C4-2B (cell line): ENCODE measurements at regions not wholly inside any gene's neighbourhood (a gene's known extent, or its start where the extent isn't known, plus 50 kb on each side); places are given as distances from the start of the nearest gene placed in this dataset.
"Not testable (repeated sequence)": the region's sequence is repeated elsewhere in the genome, so short reads cannot be mapped to it uniquely, and the experiment has no call there.

ENCODE experiments used
- H3K27ac ChIP-seq: fragments of 450-650 bp; 2 replicates; pipeline ENCODE4 v1.5.1; 2017
- ZFX ChIP-seq: fragments of 450-650 bp; IDR thresholded peaks from 2 replicates; pipeline ENCODE4 v1.6.1; 2017
- TF ChIP-seq, protein P1 (sequence below): fragments of 450-650 bp; conservative IDR thresholded peaks from 2 replicates; pipeline ENCODE4 v1.5.1; 2017; ENCODE audit warnings: mild to moderate bottlenecking

DNA sequence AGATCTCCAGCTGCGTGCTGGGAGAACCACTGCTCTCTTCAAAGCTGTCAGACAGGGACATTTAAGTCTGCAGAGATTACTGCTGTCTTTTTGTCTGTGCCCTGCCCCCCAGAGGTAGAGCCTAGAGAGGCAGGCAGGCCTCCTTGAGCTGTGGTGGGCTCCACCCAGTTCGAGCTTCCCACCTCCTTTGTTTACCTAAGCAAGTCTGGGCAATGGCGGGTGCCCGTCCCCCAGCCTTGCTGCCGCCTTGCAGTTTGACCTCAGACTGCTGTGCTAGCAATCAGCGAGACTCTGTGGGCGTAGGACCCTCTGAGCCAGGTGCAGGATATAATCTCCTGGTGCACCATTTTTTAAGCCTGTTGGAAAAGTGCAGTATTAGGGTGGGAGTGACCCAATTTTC, 128.6 kb downstream of the ACTR3 start:
- not testable (repeated sequence) for H3K27ac ChIP-seq

GRCh38 chr2:114020668-114021067, 130.8 kb downstream of the ACTR3 start:
- TF ChIP-seq, protein P1, sequence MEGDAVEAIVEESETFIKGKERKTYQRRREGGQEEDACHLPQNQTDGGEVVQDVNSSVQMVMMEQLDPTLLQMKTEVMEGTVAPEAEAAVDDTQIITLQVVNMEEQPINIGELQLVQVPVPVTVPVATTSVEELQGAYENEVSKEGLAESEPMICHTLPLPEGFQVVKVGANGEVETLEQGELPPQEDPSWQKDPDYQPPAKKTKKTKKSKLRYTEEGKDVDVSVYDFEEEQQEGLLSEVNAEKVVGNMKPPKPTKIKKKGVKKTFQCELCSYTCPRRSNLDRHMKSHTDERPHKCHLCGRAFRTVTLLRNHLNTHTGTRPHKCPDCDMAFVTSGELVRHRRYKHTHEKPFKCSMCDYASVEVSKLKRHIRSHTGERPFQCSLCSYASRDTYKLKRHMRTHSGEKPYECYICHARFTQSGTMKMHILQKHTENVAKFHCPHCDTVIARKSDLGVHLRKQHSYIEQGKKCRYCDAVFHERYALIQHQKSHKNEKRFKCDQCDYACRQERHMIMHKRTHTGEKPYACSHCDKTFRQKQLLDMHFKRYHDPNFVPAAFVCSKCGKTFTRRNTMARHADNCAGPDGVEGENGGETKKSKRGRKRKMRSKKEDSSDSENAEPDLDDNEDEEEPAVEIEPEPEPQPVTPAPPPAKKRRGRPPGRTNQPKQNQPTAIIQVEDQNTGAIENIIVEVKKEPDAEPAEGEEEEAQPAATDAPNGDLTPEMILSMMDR: no peak
- no peak for TF ChIP-seq ZFX

DNA sequence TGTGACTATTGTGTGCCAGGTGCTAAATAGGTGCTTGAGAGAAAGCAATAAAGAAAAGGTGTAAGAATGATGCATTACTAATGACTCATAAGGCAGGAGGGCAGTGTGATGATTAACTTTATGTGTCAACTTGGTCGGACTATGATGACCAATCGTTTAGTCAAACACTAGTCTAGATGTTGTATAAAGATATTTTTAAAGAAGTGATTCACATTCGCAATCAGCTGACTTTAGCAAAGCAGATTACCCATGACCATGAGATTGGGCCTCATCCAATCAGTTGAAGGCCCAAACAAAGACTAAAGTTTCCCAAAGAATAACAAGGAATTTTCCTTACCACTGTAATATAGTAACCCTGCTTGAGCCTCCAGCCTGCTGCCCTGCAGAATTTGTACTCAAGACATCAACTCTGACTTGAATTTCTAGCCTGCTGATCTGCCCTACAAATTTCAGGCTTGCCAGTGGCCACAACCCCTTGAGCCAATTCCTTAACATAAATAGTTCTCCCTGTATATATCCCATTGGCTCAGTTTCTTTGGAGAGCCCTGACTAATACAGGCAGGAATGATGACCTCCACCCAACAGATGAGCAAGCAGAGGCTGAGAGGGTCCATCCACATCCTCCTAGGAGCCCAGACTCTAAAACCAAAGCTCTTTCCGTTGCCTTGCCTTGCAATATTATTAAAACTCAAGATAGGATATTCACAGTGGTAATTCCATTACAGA, 132.6 kb downstream of the ACTR3 start:
- H3K27ac ChIP-seq: no peak overlapping the region
- no peak for TF ChIP-seq ZFX
- TF ChIP-seq, protein P1: no peak

More at GRCh38 chr2:114020668-114021067, 130.8 kb downstream of the ACTR3 start:
- H3K27ac ChIP-seq: no peak overlapping the region

DNA sequence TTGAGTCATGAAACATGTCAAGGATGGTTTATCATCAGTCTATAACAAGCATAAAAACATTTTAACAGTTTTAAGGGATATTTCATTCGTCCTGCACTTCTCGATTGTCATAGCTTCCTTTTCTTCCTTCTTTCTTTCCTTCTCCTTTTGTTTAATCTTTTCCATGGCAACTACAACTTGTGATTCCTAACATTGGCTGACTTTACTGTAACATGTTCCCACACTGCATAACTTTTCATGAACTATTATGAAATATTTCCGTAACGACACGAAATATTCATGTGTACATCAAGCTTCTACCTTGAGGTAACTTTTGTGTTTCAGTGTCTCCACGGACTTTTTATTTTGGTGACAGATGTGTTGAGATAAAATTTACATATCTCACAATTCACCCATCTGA, 134.4 kb downstream of the ACTR3 start:
- no peak overlapping the region for H3K27ac ChIP-seq
- TF ChIP-seq, protein P1: no peak
- TF ChIP-seq ZFX: no peak

GRCh38 chr2:114025030-114025429, 135.1 kb downstream of the ACTR3 start:
- TF ChIP-seq ZFX: no peak
- TF ChIP-seq, protein P1: no peak
- no peak overlapping the region for H3K27ac ChIP-seq

GRCh38 chr2:114027437-114027836, 137.5 kb downstream of the ACTR3 start:
- TF ChIP-seq, protein P1: no peak
- no peak for TF ChIP-seq ZFX

DNA sequence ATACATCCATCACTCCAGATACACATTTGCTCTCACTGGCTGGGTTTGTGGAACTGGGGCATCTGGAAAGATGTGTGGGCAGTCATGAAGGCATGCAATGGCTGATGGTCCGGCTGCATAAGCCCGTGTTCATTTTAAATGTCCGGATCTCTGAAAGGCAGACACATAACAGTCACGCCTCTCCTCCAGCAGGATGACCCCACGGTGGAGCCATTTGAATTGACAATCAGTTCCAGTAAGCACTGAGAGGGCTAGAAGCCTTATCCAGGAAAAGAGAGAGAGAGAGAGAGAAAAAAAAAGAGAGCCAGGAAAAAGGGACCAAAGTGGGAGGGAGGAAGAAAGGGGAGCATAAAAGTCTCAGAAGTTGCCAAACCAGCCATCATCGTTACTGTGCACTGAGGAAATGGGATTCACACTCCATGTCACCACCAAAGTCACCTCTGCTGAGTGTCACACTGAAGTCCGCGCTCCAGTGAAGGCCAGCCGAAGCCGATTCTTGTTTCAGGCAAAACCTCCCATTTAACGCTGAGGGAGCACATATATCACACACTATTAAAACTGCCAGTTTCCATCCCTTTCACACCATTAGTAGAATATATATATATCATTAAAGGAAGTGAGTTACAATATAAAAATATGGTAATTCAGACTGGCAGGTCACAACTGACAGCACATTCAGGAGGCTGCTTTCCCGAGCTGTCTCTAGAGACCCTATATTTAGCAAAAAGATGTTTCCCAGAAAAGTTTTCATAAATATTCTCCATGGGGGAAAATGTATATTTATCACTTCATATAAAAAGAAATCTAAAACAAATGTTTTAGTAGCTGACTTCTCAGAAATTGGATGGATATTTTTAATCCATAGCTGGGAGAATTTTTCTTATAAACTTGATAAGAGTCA, 142.0 kb downstream of the ACTR3 start:
- TF ChIP-seq, protein P1: no peak
- TF ChIP-seq ZFX: no peak
- no peak overlapping the region for H3K27ac ChIP-seq

More at GRCh38 chr2:114027437-114027836, 137.5 kb downstream of the ACTR3 start:
- H3K27ac ChIP-seq: no peak overlapping the region
